Sigmoid colon (tissue), 6 donors: ENCODE measurements at regions not wholly inside any gene's neighbourhood (a gene's known extent, or its start where the extent isn't known, plus 50 kb on each side); places are given as distances from the start of the nearest gene placed in this dataset.
"Not testable (repeated sequence)": the region's sequence is repeated elsewhere in the genome, so short reads cannot be mapped to it uniquely, and the experiment has no call there.

Source experiments
- DNase-seq: peaks from one replicate; pipeline ENCODE4 v3.0.0-alpha.2; 2019
- H3K27ac ChIP-seq, 4 donors: fragments of 200-600 bp; sonication (generic); one replicate each; pipeline ENCODE4 v1.5.1; 2016 to 2019; ENCODE audit warnings: mild to moderate bottlenecking in 1 of 4
- H3K27me3 ChIP-seq, 3 donors: fragments of 200-600 bp; sonication (generic); one replicate each; pipeline ENCODE4 v1.5.1; 2019; ENCODE audit warnings: mild to moderate bottlenecking in 1 of 3
- H3K36me3 ChIP-seq, 4 donors: fragments of 200-600 bp; sonication (generic); one replicate each; pipeline ENCODE4 v1.5.1; 2016 to 2019
- H3K4me1 ChIP-seq, 4 donors: fragments of 200-600 bp; sonication (generic); one replicate each; pipeline ENCODE4 v1.5.1; 2017 to 2019
- H3K4me3 ChIP-seq, 4 donors: fragments of 200-600 bp; sonication (generic); one replicate each; pipeline ENCODE4 v1.5.1; 2017 to 2019; ENCODE audit warnings: mild to moderate bottlenecking in 2 of 4, moderate library complexity in 1 of 4
- H3K9me3 ChIP-seq, 4 donors: fragments of 200-600 bp in 3 of 4; sonication (generic) in 3 of 4; one replicate each; pipeline versions ENCODE4 v1.5.1 to v1.6.1; 2013 to 2019
- EP300 ChIP-seq, 4 donors: sonication (generic); formaldehyde crosslinking; IDR thresholded peaks; one replicate each; pipeline ENCODE4 v1.6.1; 2017; ENCODE audit warnings: antibody characterized with exemption in 4 of 4
- POLR2A ChIP-seq, 2 donors: fragments of 450-650 bp; IDR thresholded peaks; one replicate each; pipeline ENCODE4 v1.6.1; 2016; ENCODE audit warnings: antibody characterized with exemption in 2 of 2, mild to moderate bottlenecking in 2 of 2, moderate library complexity in 2 of 2
- POLR2AphosphoS5 ChIP-seq, 4 donors: sonication (generic); formaldehyde crosslinking; IDR thresholded peaks; one replicate each; pipeline ENCODE4 v1.6.1; 2017; ENCODE audit warnings: antibody characterized with exemption in 4 of 4
- WGBS, 2 donors: extraction: QIAGEN DNeasy Blood & Tissue Kit; methylation state at CpG; one replicate each; pipeline ENCODE4 v1.1.7; 2013; 5-methylcytosine and 5-hydroxymethylcytosine counted together
- intact Hi-C: fragments of 100-400 bp; cut with DNase I; formaldehyde crosslinking; loops from one replicate; pipeline ENCODE4 v1.15.1; 2023
- TF ChIP-seq, protein P1 (sequence below), 4 experiments: fragments of 450-650 bp in 3 of 4; fragments of 200-600 bp in 1 of 4; IDR thresholded peaks; one replicate each; pipeline ENCODE4 v1.5.1; 2016 to 2019; ENCODE audit warnings: antibody characterized with exemption in 4 of 4, mild to moderate bottlenecking in 3 of 4, moderate library complexity in 2 of 4
- donor health status: healthy with polysubstance abuse.
- donor health status: healthy.

DNA sequence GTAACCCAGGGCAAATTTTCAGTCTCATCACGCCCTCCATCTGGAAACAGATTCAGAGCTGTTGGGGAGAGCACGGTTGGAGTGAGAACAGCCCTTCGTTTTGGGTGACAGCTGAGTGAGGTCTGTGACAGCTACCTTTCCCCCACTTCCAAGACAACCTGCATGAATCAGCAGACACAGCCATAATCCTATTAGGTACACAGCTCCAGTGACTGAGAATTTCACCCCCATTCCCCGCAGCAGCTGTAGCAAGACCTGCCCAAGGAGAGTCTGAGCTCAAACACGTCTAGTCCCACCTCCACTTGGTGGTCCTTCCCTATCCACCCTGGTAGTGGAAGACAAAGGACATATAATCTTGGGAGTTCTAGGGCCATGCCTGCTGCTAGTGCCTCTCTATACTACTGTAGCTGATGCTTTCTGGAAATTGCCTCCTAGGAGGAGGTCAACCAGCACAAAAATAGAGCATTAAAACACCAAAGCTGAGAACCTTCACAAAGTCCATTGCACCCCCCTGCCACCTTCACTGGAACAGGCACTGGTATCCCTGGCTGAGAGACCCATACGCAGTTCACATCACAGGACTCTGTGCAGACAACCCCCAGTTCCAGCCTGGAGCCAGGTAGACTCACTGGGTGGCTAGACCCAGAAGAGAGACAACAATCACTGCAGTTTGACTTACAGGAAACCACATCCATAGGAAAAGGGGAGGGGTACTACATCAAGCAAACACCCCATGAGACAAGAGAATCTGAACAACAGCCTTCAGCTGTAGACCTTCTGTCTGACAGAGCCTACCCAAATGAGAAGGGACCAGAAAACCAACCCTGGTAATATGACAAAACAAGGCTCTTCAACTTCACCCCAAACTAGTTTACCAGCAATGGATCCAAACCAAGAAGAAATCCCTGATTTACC lies 448.6 kb upstream of the CBLB start:
- Histone ChIP-seq H3K9me3 (no peaks in the 10 kb centered on the region), H3K4me1 (no peaks in the 10 kb centered on the region), H3K4me3 (no peak overlapping the region), H3K27me3 (no peaks in the 10 kb centered on the region), H3K36me3 (no peaks in the 10 kb centered on the region), H3K27ac (no peak overlapping the region)
- intact Hi-C loops, result no loop called here
- no peak for DNase-seq
- WGBS, 2 donors, result 89 to 92% methylated on average over 6 of the region's 6 CpGs
- TF ChIP-seq POLR2A (IDR thresholded peaks at IDR 0.05) (no peak), POLR2AphosphoS5 (IDR thresholded peaks at IDR 0.05) (no peak), EP300 (IDR thresholded peaks at IDR 0.05) (no peak)
- TF ChIP-seq, protein P1, sequence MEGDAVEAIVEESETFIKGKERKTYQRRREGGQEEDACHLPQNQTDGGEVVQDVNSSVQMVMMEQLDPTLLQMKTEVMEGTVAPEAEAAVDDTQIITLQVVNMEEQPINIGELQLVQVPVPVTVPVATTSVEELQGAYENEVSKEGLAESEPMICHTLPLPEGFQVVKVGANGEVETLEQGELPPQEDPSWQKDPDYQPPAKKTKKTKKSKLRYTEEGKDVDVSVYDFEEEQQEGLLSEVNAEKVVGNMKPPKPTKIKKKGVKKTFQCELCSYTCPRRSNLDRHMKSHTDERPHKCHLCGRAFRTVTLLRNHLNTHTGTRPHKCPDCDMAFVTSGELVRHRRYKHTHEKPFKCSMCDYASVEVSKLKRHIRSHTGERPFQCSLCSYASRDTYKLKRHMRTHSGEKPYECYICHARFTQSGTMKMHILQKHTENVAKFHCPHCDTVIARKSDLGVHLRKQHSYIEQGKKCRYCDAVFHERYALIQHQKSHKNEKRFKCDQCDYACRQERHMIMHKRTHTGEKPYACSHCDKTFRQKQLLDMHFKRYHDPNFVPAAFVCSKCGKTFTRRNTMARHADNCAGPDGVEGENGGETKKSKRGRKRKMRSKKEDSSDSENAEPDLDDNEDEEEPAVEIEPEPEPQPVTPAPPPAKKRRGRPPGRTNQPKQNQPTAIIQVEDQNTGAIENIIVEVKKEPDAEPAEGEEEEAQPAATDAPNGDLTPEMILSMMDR (IDR thresholded peaks at IDR 0.05), result no peak

DNA sequence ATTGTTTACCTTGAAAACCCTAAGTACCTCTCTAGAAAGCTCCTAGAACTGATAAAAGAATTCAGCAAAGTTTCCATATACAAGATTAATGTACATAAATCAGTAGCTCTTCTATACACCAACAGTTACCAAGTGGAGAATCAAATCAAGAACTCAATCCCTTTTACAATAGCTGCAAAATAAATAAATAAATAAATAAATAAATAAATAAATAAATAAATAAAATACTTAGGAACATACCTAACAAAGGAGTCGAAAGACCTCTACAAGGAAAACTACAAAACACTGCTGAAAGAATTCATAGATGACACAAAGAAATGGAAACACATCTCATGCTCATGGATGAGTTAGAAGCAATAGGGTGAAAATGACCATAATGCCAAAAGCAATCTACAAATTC lies 452.6 kb upstream of the CBLB start:
- 82 to 92% methylated on average over 1 of the region's 1 CpG for WGBS, 2 donors
- intact Hi-C loops, H3K4me3 ChIP-seq: not testable (repeated sequence)

DNA sequence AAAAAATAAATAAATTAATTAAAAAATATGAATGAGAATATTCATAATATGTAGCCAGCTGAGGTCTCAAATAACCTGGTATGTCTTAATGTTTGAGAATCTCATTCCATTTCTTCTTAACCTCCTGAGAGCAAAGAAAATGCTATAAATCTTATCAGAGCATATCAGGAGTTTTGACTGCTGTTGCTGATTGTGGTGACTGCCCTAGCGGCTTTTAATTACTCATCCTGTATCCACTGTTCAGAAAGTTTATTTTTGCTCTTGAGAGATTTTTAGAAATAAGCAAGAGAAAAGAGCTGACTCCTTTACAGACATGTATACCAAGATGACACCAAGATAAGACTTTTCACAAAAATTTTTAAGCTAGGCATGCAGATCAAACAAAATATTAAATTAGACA lies 454.8 kb upstream of the CBLB start:
- TF ChIP-seq, protein P1 (IDR thresholded peaks at IDR 0.05), result no peak
- TF ChIP-seq POLR2AphosphoS5 (IDR thresholded peaks at IDR 0.05) (no peak), POLR2A (IDR thresholded peaks at IDR 0.05) (no peak), EP300 (IDR thresholded peaks at IDR 0.05) (no peak)
- H3K4me3 ChIP-seq, result no peak overlapping the region
- intact Hi-C loops, result no loop called here
- WGBS, 2 donors, result 85 to 86% methylated on average over 1 of the region's 1 CpG
- H3K4me1 ChIP-seq, result peaks cover 0 to 6% (median 0%) of the 10 kb centered on the region in 4 donors
- H3K27ac ChIP-seq, result no peak overlapping the region
- H3K9me3 ChIP-seq, result peaks cover 0 to 3% (median under 1%) of the 10 kb centered on the region in 4 donors
- H3K36me3 ChIP-seq, result no peaks in the 10 kb centered on the region
- no peak for DNase-seq
- H3K27me3 ChIP-seq, result no peaks in the 10 kb centered on the region

More for the DNA sequence above, 452.6 kb upstream of the CBLB start:
- not testable (repeated sequence) for H3K27ac ChIP-seq, H3K9me3 ChIP-seq, DNase-seq, H3K36me3 ChIP-seq, H3K27me3 ChIP-seq, H3K4me1 ChIP-seq

DNA sequence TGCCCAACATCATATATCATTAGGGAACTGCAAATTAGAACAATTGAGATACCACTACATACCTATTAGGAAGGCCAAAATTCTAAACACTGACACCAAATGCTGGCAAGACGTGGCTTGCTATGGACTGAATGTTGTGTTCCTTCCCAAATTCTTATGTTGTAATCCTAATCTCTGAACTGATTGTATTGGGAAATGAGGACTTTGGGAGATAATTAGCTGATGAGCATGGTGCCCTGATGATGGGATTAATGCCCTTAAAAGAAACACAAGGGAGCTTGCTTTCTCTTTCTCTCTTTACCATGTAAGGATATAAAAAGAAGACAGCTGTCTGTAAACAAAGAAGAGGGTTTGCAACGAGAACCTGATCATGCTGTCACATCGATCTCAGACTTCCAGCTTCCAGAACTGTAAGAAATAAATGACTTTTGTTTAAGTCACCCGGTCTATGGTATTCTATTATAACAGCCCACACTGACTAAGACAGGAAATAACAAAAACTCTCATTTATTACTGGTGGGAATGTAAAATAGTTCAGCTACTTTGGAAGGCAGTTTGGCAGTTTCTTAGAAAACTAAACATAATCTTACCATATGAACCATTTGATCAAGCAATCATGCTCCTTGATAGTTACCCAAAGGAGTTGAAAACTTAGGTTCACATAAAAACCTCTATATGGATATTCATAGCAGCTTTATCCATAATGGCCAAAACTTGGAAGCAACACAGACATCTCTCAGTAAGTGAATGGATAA lies 458.3 kb upstream of the CBLB start:
- H3K27me3 ChIP-seq, result no peaks in the 10 kb centered on the region
- peaks cover 0 to 6% (median 0%) of the 10 kb centered on the region in 4 donors for H3K4me1 ChIP-seq
- H3K27ac ChIP-seq, result no peak overlapping the region
- H3K4me3 ChIP-seq, result no peak overlapping the region
- 56 to 57% methylated on average over 4 of the region's 4 CpGs for WGBS, 2 donors
- TF ChIP-seq POLR2AphosphoS5 (IDR thresholded peaks at IDR 0.05) (no peak), POLR2A (IDR thresholded peaks at IDR 0.05) (no peak), EP300 (IDR thresholded peaks at IDR 0.05) (no peak)
- TF ChIP-seq, protein P1 (IDR thresholded peaks at IDR 0.05), result no peak
- DNase-seq, result no peak
- H3K36me3 ChIP-seq, result no peaks in the 10 kb centered on the region
- H3K9me3 ChIP-seq, result peaks cover 0 to 3% (median under 1%) of the 10 kb centered on the region in 4 donors
- intact Hi-C loops, result no loop called here

DNA sequence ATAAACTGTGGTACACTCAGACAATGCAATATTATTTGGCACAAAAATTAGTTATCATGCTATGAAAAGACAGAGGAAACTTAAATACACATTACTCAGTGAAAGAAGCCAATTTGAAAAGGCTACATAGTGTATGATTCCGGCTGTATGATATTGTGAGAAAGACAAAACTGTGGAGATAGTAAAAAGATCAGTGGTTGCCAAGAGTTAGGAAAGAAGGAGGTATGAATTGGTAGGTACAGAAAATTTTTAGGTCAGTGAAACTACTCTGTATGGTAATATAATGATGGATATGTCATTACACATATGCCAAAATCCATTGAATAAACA lies 458.8 kb upstream of the CBLB start:
- 82 to 94% methylated on average over 1 of the region's 1 CpG for WGBS, 2 donors

More for the DNA sequence above, 458.8 kb upstream of the CBLB start:
- DNase-seq, result no peak
- H3K9me3 ChIP-seq, result peaks cover 0 to 3% (median under 1%) of the 10 kb centered on the region in 4 donors
- H3K27me3 ChIP-seq, result no peaks in the 10 kb centered on the region
- no peak overlapping the region for H3K27ac ChIP-seq
- no peaks in the 10 kb centered on the region for H3K36me3 ChIP-seq
- H3K4me3 ChIP-seq, result no peak overlapping the region
- no peak for TF ChIP-seq POLR2AphosphoS5 (IDR thresholded peaks at IDR 0.05)
- TF ChIP-seq, protein P1 (IDR thresholded peaks at IDR 0.05), result no peak
- TF ChIP-seq POLR2A (IDR thresholded peaks at IDR 0.05), result no peak
- no peak for TF ChIP-seq EP300 (IDR thresholded peaks at IDR 0.05)
- H3K4me1 ChIP-seq, result peaks cover 0 to 6% (median 0%) of the 10 kb centered on the region in 4 donors
- intact Hi-C loops, result no loop called here
